GM12878 (cell line): ENCODE measurements at regions not wholly inside any gene's neighbourhood (a gene's known extent, or its start where the extent isn't known, plus 50 kb on each side); places are given as distances from the start of the nearest gene placed in this dataset.
"Not testable (repeated sequence)": the region's sequence is repeated elsewhere in the genome, so short reads cannot be mapped to it uniquely, and the experiment has no call there.

Experiments
- ATAC-seq: fragments of 200-7000 bp; cut with Tn5 transposase; 3 replicates; pipeline ENCODE4 v1.9.1; 2020; ENCODE audit warnings: mild to moderate bottlenecking, moderate library complexity
- BruUV-seq: library from RNA; stranded (reverse); fragments of 400-500 nt; replicated peaks from 2 replicates; lab custom pipeline; 2021; lab: Mats Ljungman, UMichigan
- CTCF ChIA-PET: fragments of 300-600 bp; sonication (Branson Sonifier 250); formaldehyde crosslinking; extraction: SDS; loops from one replicate; lab custom pipeline; 2021; ENCODE audit warnings: inconsistent platforms; lab: Yijun Ruan, JAX
- POLR2A ChIA-PET: fragments of 350-600 bp; formaldehyde crosslinking; extraction: SDS; loops from one replicate; lab custom pipeline; 2021; ENCODE audit warnings: inconsistent platforms; lab: Charles Lee
- RAD21 ChIA-PET: fragments of 300-600 bp; sonication (Branson Sonifier 250); formaldehyde crosslinking; loops from one replicate; lab custom pipeline; 2023; ENCODE audit warnings: antibody characterized with exemption; ENCODE audit not compliant: unreplicated experiment; lab: Charles Lee
- SMC1A ChIA-PET: fragments of 300-600 bp; sonication (Branson Sonifier 250); formaldehyde crosslinking; loops from one replicate; lab custom pipeline; 2023; ENCODE audit not compliant: unreplicated experiment, uncharacterized antibody; lab: Charles Lee
- DNase-seq: peaks from one replicate; pipeline ENCODE4 v3.0.0-alpha.2; 2011; ENCODE audit warnings: low read depth, low spot score
- FAIRE-seq: peaks from 3 replicates; lab custom pipeline; 2011; peaks lifted over from hg19 to GRCh38; lab: Jason Lieb, UNC
- H2AFZ ChIP-seq: 2 replicates; pipeline ENCODE4 v1.6.0; 2011; ENCODE audit warnings: low read depth, low read length, control low read depth; ENCODE audit not compliant: control insufficient read depth
- H3K27ac ChIP-seq: 2 replicates; pipeline ENCODE4 v1.5.1; 2011; ENCODE audit warnings: control low read depth; ENCODE audit not compliant: control insufficient read depth, insufficient read depth
- H3K27me3 ChIP-seq, 2 experiments: replicated peaks in 1 of 2; 2 replicates each; pipeline versions ENCODE4 v1.6.0 to v1.6.1; 2011; ENCODE audit warnings: low read length in 1 of 2; ENCODE audit not compliant: control insufficient read depth in 2 of 2, insufficient read depth in 2 of 2
- H3K36me3 ChIP-seq, 2 experiments: 2 replicates each; pipeline ENCODE4 v1.5.1; 2011; ENCODE audit warnings: low read length in 1 of 2; ENCODE audit not compliant: control insufficient read depth in 2 of 2, insufficient read depth in 2 of 2
- H3K4me1 ChIP-seq: 2 replicates; pipeline ENCODE4 v1.6.1; 2011; ENCODE audit warnings: mild to moderate bottlenecking, low read length, moderate library complexity, mixed read lengths; ENCODE audit not compliant: control insufficient read depth, insufficient read depth
- H3K4me2 ChIP-seq: 2 replicates; pipeline ENCODE4 v1.6.0; 2011; ENCODE audit warnings: control low read depth; ENCODE audit not compliant: control insufficient read depth, insufficient read depth
- H3K4me3 ChIP-seq: fragments of 200-600 bp; sonication (generic); 2 replicates; pipeline ENCODE4 v1.5.1; 2016
- H3K79me2 ChIP-seq: 2 replicates; pipeline ENCODE4 v1.6.0; 2011; ENCODE audit warnings: low read length; ENCODE audit not compliant: control insufficient read depth, insufficient read depth
- H3K9ac ChIP-seq: 2 replicates; pipeline ENCODE4 v1.8.0; 2011; ENCODE audit warnings: low read length, control low read depth, mixed read lengths; ENCODE audit not compliant: control insufficient read depth, insufficient read depth
- H3K9me3 ChIP-seq: replicated peaks from 3 replicates; pipeline ENCODE4 v1.5.1; 2011; ENCODE audit warnings: mild to moderate bottlenecking, low read length; ENCODE audit not compliant: control insufficient read depth, insufficient read depth
- H4K20me1 ChIP-seq: 2 replicates; pipeline ENCODE4 v1.6.0; 2011; ENCODE audit not compliant: control insufficient read depth, insufficient read depth
- STAT3 ChIP-seq: IDR thresholded peaks from 2 replicates; pipeline ENCODE4 v1.6.1; 2011; ENCODE audit warnings: low read depth, low read length, improper control_type of control experiment
- WGBS: methylation state at CpG from one replicate; pipeline ENCODE4 v1.1.6; 2016; ENCODE audit warnings: low lambda C conversion rate; ENCODE audit not compliant: insufficient replicate concordance, insufficient coverage; ENCODE audit errors: missing lambda C conversion rate; 5-methylcytosine and 5-hydroxymethylcytosine counted together
- in situ Hi-C: fragments of 300-500 bp; cut with MboI; formaldehyde crosslinking; loops from 9 replicates; pipeline ENCODE4 v1.14.3; 2018; ENCODE audit warnings: mixed read lengths
- intact Hi-C: fragments of 100-400 bp; cut with micrococcal nuclease; formaldehyde crosslinking; loops from one replicate; pipeline ENCODE4 v1.14.2; 2022; ENCODE audit not compliant: unreplicated experiment

DNA sequence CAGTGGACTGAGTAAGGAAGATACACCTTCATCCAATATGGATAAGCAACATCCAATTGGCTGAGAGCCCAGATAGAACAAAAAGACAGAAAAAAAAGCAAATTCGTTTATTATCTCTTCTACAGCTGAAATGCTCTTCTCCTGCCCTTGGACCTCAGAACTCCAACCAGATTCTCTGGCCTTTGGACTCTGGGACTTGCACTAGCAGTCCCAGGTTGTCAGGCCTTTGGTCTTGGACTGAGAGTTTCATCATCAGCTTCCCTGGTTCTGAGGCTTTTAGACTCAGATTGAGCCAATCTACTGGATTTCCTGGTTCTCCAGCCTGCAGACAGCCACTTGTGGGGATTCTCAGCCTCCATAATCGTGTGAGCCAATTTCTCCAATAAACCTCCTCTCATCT is 926.8 kb downstream of the PLA2G4A start:
- FAIRE-seq, result no peak
- Histone ChIP-seq H3K36me3 (no peaks in the 10 kb centered on the region), H3K4me2 (no peak overlapping the region), H2AFZ (no peak overlapping the region), H3K9me3 (no peaks in the 10 kb centered on the region)
- TF ChIP-seq STAT3, result no peak
- TF ChIP-seq, all 136 proteins: peak for 0
- H3K4me1 ChIP-seq, result no peaks in the 10 kb centered on the region
- H3K79me2 ChIP-seq, result no peaks in the 10 kb centered on the region
- H3K27ac ChIP-seq, result no peak overlapping the region
- intact Hi-C loops, result no loop called here
- WGBS, result 0% methylated on average over 2 of the region's 2 CpGs
- H3K4me3 ChIP-seq, result no peak overlapping the region
- DNase-seq (no peak), ATAC-seq (no peak)
- no peaks in the 10 kb centered on the region for H3K27me3 ChIP-seq
- in situ Hi-C loops, result no loop called here
- ChIA-PET SMC1A (no interaction called here), CTCF (no interaction called here), RAD21 (no interaction called here), POLR2A (no interaction called here)
- H3K9ac ChIP-seq, result no peak overlapping the region
- no peaks in the 10 kb centered on the region for H4K20me1 ChIP-seq
- no TSS peak for BruUV-seq

DNA sequence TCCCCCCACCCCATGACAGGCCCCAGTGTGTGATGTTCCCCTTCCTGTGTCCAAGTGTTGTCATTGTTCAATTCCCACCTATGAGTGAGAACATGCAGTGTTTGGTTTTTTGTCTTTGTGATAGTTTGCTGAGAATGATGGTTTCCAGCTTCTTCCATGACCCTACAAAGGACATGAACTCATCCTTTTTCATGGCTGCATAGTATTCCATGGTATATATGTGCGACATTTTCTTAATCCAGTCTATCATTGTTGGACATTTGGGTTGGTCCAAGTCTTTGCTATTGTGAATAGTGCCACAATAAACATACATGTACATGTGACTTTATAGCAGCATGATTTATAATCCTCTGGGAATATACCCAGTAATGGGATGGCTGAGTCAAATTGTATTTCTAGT is 927.9 kb downstream of the PLA2G4A start:
- H3K79me2 ChIP-seq, DNase-seq, H3K4me2 ChIP-seq, H3K4me1 ChIP-seq, H3K9me3 ChIP-seq, H3K9ac ChIP-seq, FAIRE-seq, CTCF ChIA-PET, RAD21 ChIA-PET, H3K4me3 ChIP-seq, H3K27ac ChIP-seq, BruUV-seq, ATAC-seq, H4K20me1 ChIP-seq, H3K36me3 ChIP-seq, SMC1A ChIA-PET, H2AFZ ChIP-seq, POLR2A ChIA-PET, in situ Hi-C loops, H3K27me3 ChIP-seq: not testable (repeated sequence)
- intact Hi-C loops, result loop anchor here (2.0 kb wide), 1 partner anchor 16 kb away; no protein-coding TSS in a partner anchor
- 15% methylated on average over 1 of the region's 1 CpG for WGBS
